Transverse colon (tissue), 4 donors: ENCODE measurements at regions not wholly inside any gene's neighbourhood (a gene's known extent, or its start where the extent isn't known, plus 50 kb on each side); places are given as distances from the start of the nearest gene placed in this dataset.

Experiments used
- CTCF ChIP-seq, 5 experiments: fragments of 200-600 bp in 3 of 5; fragments of 450-650 bp in 2 of 5; sonication (generic) in 3 of 5; IDR thresholded peaks; 1 replicate in 2 of 5; 2 replicates in 3 of 5; pipeline ENCODE4 v1.5.1; 2016 to 2017; ENCODE audit warnings: antibody characterized with exemption in 5 of 5, inconsistent platforms in 3 of 5, mild to moderate bottlenecking in 2 of 5, moderate library complexity in 1 of 5
- EP300 ChIP-seq: sonication (generic); formaldehyde crosslinking; IDR thresholded peaks from one replicate; pipeline ENCODE4 v1.6.1; 2017; ENCODE audit warnings: antibody characterized with exemption, low read depth
- POLR2A ChIP-seq: fragments of 450-650 bp; IDR thresholded peaks from one replicate; pipeline ENCODE4 v1.6.1; 2016; ENCODE audit warnings: antibody characterized with exemption, mild to moderate bottlenecking, moderate library complexity
- POLR2AphosphoS5 ChIP-seq, 3 donors: sonication (generic); formaldehyde crosslinking; IDR thresholded peaks; one replicate each; pipeline ENCODE4 v1.6.1; 2016; ENCODE audit warnings: antibody characterized with exemption in 3 of 3

- no peak for TF ChIP-seq CTCF (IDR thresholded peaks at IDR 0.05)
- TF ChIP-seq POLR2A = no peak
- no peak for TF ChIP-seq EP300
- no peak for TF ChIP-seq POLR2AphosphoS5 (IDR thresholded peaks at IDR 0.05)
These were observed 162.6 kb upstream of the MAGI2 start for GRCh38 chr7:79615871-79616640.
